A673 (cell line): ENCODE measurements at regions not wholly inside any gene's neighbourhood (a gene's known extent, or its start where the extent isn't known, plus 50 kb on each side); places are given as distances from the start of the nearest gene placed in this dataset.

ENCODE experiments used
- BruUV-seq: library from RNA; stranded (reverse); fragments of 400-500 nt; replicated peaks from 2 replicates; lab custom pipeline; 2021; lab: Mats Ljungman, UMichigan
- CTCF ChIA-PET: fragments of 300-600 bp; sonication (Branson Sonifier 250); formaldehyde crosslinking; loops from one replicate; lab custom pipeline; 2022; ENCODE audit warnings: antibody characterized with exemption; lab: Charles Lee
- POLR2A ChIA-PET: fragments of 300-600 bp; sonication (Branson Sonifier 250); formaldehyde crosslinking; loops from one replicate; lab custom pipeline; 2022; ENCODE audit warnings: antibody characterized with exemption; ENCODE audit not compliant: low non-redundant PET; lab: Charles Lee
- DNase-seq: peaks from one replicate; pipeline ENCODE4 v3.0.0-alpha.2; 2015; ENCODE audit warnings: low spot score
- H3K27ac ChIP-seq: fragments of 200-600 bp; sonication (generic); 2 replicates; pipeline ENCODE4 v1.5.1; 2016; ENCODE audit warnings: mixed run types, low read depth, mild to moderate bottlenecking, mixed read lengths, antibody characterized with exemption, low read length; ENCODE audit not compliant: poor library complexity, severe bottlenecking
- H3K27me3 ChIP-seq: fragments of 200-600 bp; sonication (generic); replicated peaks from 2 replicates; pipeline ENCODE4 v1.6.1; 2017; ENCODE audit warnings: mixed run types, low read depth, mild to moderate bottlenecking, mixed read lengths, antibody characterized with exemption, low read length; ENCODE audit not compliant: insufficient read depth, poor library complexity
- H3K36me3 ChIP-seq: fragments of 200-600 bp; sonication (generic); 2 replicates; pipeline ENCODE4 v1.6.1; 2016; ENCODE audit warnings: mixed run types, mild to moderate bottlenecking, mixed read lengths, antibody characterized with exemption, low read length; ENCODE audit not compliant: insufficient read depth, poor library complexity, severe bottlenecking
- H3K4me1 ChIP-seq: fragments of 200-600 bp; sonication (generic); 2 replicates; pipeline ENCODE4 v1.6.1; 2017; ENCODE audit warnings: mixed run types, mild to moderate bottlenecking, mixed read lengths, antibody characterized with exemption, low read length; ENCODE audit not compliant: insufficient read depth, poor library complexity, severe bottlenecking
- H3K4me3 ChIP-seq: fragments of 200-600 bp; sonication (generic); 2 replicates; pipeline ENCODE4 v1.5.1; 2016; ENCODE audit warnings: low read depth, mixed run types, mild to moderate bottlenecking, mixed read lengths, low read length; ENCODE audit not compliant: poor library complexity, severe bottlenecking
- H3K9me3 ChIP-seq: fragments of 200-600 bp; sonication (generic); 2 replicates; pipeline ENCODE4 v1.6.1; 2016; ENCODE audit warnings: mixed run types, low read depth, mild to moderate bottlenecking, mixed read lengths, antibody characterized with exemption, low read length; ENCODE audit not compliant: poor library complexity, severe bottlenecking
- CTCF ChIP-seq: fragments of 300-800, 200-600 bp; sonication (generic); conservative IDR thresholded peaks from 2 replicates; pipeline ENCODE4 v1.5.1; 2017; ENCODE audit warnings: low read depth, mild to moderate bottlenecking, antibody characterized with exemption, low read length, moderate library complexity, mixed read lengths
- EZH2 ChIP-seq: fragments of 200-600 bp; sonication (generic); IDR thresholded peaks from 2 replicates; pipeline ENCODE4 v1.6.1; 2017; ENCODE audit warnings: borderline replicate concordance, low read depth, mild to moderate bottlenecking, mixed read lengths, antibody characterized with exemption, low read length; ENCODE audit not compliant: poor library complexity, severe bottlenecking
- intact Hi-C: fragments of 100-400 bp; cut with micrococcal nuclease; formaldehyde crosslinking; loops from one replicate; pipeline ENCODE4 v1.10.0; 2022; ENCODE audit not compliant: unreplicated experiment

DNA sequence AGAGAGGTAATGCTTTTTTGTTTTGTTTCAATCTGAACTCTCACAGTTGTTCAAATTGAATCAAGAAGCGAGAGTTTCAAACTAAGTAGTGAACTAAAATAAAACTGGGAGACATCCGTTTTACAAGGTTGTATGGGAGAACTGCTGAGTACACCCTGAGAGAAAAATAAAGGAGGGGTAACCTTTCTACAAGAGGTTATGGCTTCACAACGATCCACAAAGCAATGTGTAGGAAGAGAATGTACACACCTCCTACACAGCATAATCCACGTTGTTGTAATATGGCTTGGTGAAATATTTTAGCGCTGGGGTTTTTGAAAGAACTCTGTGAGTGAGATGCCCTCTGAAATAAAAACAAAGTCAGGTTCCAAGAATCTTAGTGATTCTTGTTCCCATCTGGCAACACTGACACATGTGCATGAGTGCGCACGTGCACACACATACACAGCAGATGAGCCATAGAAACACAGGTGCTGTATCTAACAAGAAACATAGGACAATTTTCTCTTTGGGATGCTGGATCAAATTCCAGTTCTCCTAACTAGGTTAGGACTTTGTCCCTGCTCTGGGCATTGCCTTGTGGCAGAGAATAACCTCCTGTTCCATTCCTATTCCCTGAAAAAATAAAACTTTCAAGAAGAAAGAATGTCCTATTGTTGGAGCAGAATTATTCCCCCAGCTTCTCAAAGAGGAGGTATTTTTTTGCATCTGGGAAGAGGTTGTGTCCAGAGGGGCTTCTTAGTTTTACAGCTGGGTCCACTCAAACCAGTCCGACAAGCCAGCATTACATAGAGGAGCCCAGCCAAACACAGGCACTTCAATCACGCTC lies 94.5 kb upstream of the EFNA5 start:
- POLR2A ChIA-PET, result no interaction called here

GRCh38 chr5:107764282-107764681 lies 93.5 kb upstream of the EFNA5 start:
- no peaks in the 10 kb centered on the region for H3K36me3 ChIP-seq
- no peak for DNase-seq
- no peaks in the 10 kb centered on the region for H3K9me3 ChIP-seq
- intact Hi-C loops, result no loop called here
- H3K27me3 ChIP-seq, result no peaks in the 10 kb centered on the region
- CTCF ChIA-PET, result no interaction called here
- POLR2A ChIA-PET, result no interaction called here
- no peak for TF ChIP-seq CTCF
- TF ChIP-seq EZH2, result no peak
- no TSS peak for BruUV-seq
- no peak overlapping the region for H3K27ac ChIP-seq
- H3K4me1 ChIP-seq, result no peaks in the 10 kb centered on the region
- no peak overlapping the region for H3K4me3 ChIP-seq

More for the DNA sequence above, 94.5 kb upstream of the EFNA5 start:
- H3K27me3 ChIP-seq, result no peaks in the 10 kb centered on the region
- H3K4me1 ChIP-seq, result no peaks in the 10 kb centered on the region
- intact Hi-C loops, result no loop called here
- no peaks in the 10 kb centered on the region for H3K36me3 ChIP-seq
- TF ChIP-seq EZH2, result no peak
- no peak for TF ChIP-seq CTCF
- H3K9me3 ChIP-seq, result no peaks in the 10 kb centered on the region
- no TSS peak for BruUV-seq
- H3K27ac ChIP-seq, result no peak overlapping the region
- CTCF ChIA-PET, result no interaction called here
- DNase-seq, result no peak
- H3K4me3 ChIP-seq, result no peak overlapping the region

GRCh38 chr5:107753427-107753826 lies 82.7 kb upstream of the EFNA5 start:
- no peak for DNase-seq
- Histone ChIP-seq H3K27ac (no peak overlapping the region), H3K9me3 (no peaks in the 10 kb centered on the region), H3K27me3 (peaks cover 11% of the 10 kb centered on the region), H3K4me1 (no peaks in the 10 kb centered on the region), H3K36me3 (no peaks in the 10 kb centered on the region), H3K4me3 (no peak overlapping the region)
- POLR2A ChIA-PET, result no interaction called here
- BruUV-seq, result no TSS peak
- CTCF ChIA-PET, result no interaction called here
- TF ChIP-seq CTCF (no peak), EZH2 (no peak)
- intact Hi-C loops, result no loop called here
